GM12878 (cell line): ENCODE measurements at regions not wholly inside any gene's neighbourhood (a gene's known extent, or its start where the extent isn't known, plus 50 kb on each side); places are given as distances from the start of the nearest gene placed in this dataset.
A peak's percentile ranks its signal among the peaks of the same experiment; 100 is the strongest.

Experiments
- ATF7 ChIP-seq: fragments of 450-650 bp; IDR thresholded peaks from 2 replicates; pipeline ENCODE4 v1.6.1; 2016; ENCODE audit warnings: low read depth, mild to moderate bottlenecking
- BCL11A ChIP-seq: IDR thresholded peaks from 2 replicates; pipeline ENCODE4 v1.6.1; 2011; ENCODE audit warnings: low read depth, low read length
- BHLHE40 ChIP-seq, 2 experiments: fragments of 450-650 bp in 1 of 2; IDR thresholded peaks; 2 replicates each; pipeline ENCODE4 v1.6.1; 2011 to 2017; ENCODE audit warnings: low read depth in 2 of 2, borderline replicate concordance in 1 of 2, improper control_type of control experiment in 1 of 2, low read length in 1 of 2, mild to moderate bottlenecking in 1 of 2
- BMI1 ChIP-seq: fragments of 450-650 bp; IDR thresholded peaks from 2 replicates; pipeline ENCODE4 v1.6.1; 2016; ENCODE audit warnings: mild to moderate bottlenecking, moderate library complexity, borderline replicate concordance
- CBFB ChIP-seq: IDR thresholded peaks from 2 replicates; pipeline ENCODE4 v1.6.1; 2016; ENCODE audit warnings: antibody characterized with exemption, low read depth
- CREB1 ChIP-seq: IDR thresholded peaks from 2 replicates; pipeline ENCODE4 v1.6.1; 2012; ENCODE audit warnings: low read depth, mild to moderate bottlenecking, inconsistent platforms
- CREM ChIP-seq: IDR thresholded peaks from 2 replicates; pipeline ENCODE4 v1.6.1; 2014; ENCODE audit warnings: antibody characterized with exemption, low read depth
- EP300 ChIP-seq, 2 experiments: fragments of 150-350 bp in 1 of 2; IDR thresholded peaks; 2 replicates each; pipeline ENCODE4 v1.6.1; 2011 to 2012; ENCODE audit warnings: low read depth in 2 of 2, low read length in 2 of 2, borderline replicate concordance in 1 of 2, improper control_type of control experiment in 1 of 2, inconsistent platforms in 1 of 2; ENCODE audit not compliant: control insufficient read depth in 1 of 2
- ESRRA ChIP-seq: IDR thresholded peaks from 2 replicates; pipeline ENCODE4 v1.6.1; 2012; ENCODE audit warnings: mild to moderate bottlenecking, low read length, improper control_type of control experiment
- FOXK2 ChIP-seq: fragments of 450-650 bp; IDR thresholded peaks from 2 replicates; pipeline ENCODE4 v1.6.1; 2017; ENCODE audit warnings: mild to moderate bottlenecking, moderate library complexity
- POLR2AphosphoS2 ChIP-seq: IDR thresholded peaks from 2 replicates; pipeline ENCODE4 v1.6.1; 2011; ENCODE audit warnings: low read depth, mild to moderate bottlenecking, low read length, improper control_type of control experiment, moderate library complexity
- RFX5 ChIP-seq: IDR thresholded peaks from 2 replicates; pipeline ENCODE4 v1.6.1; 2011; ENCODE audit warnings: low read depth, low read length, improper control_type of control experiment
- SIN3A ChIP-seq: IDR thresholded peaks from 2 replicates; pipeline ENCODE4 v1.6.1; 2012; ENCODE audit warnings: low read depth, low read length, improper control_type of control experiment
- TARDBP ChIP-seq: IDR thresholded peaks from 2 replicates; pipeline ENCODE4 v1.6.1; 2016; ENCODE audit warnings: borderline replicate concordance
- TBL1XR1 ChIP-seq: IDR thresholded peaks from 2 replicates; pipeline ENCODE4 v1.6.1; 2012; ENCODE audit warnings: low read depth, low read length, improper control_type of control experiment
- ZNF217 ChIP-seq: fragments of 450-650 bp; IDR thresholded peaks from 2 replicates; pipeline ENCODE4 v1.6.1; 2017; ENCODE audit warnings: antibody characterized with exemption, mild to moderate bottlenecking
- ZNF24 ChIP-seq: fragments of 450-650 bp; IDR thresholded peaks from 2 replicates; pipeline ENCODE4 v1.6.1; 2017; ENCODE audit warnings: antibody characterized with exemption, mild to moderate bottlenecking
- TF ChIP-seq, protein P1 (sequence below): IDR thresholded peaks from 2 replicates; pipeline ENCODE4 v1.6.1; 2012; ENCODE audit warnings: improper control_type of control experiment, low read depth, low read length; ENCODE audit not compliant: insufficient replicate concordance
- TF ChIP-seq, protein P2 (sequence below): IDR thresholded peaks from 2 replicates; pipeline ENCODE4 v1.6.1; 2011; ENCODE audit warnings: low read depth, low read length, improper control_type of control experiment, borderline replicate concordance
- TF ChIP-seq, protein P3 (sequence below): fragments of 450-650 bp; IDR thresholded peaks from 2 replicates; pipeline ENCODE4 v1.6.1; 2018; ENCODE audit warnings: borderline replicate concordance, mild to moderate bottlenecking; ENCODE audit not compliant: partially characterized antibody
- TF ChIP-seq, protein P4 (sequence below): fragments of 450-650 bp; IDR thresholded peaks from 2 replicates; pipeline ENCODE4 v1.6.1; 2017; ENCODE audit warnings: borderline replicate concordance

DNA sequence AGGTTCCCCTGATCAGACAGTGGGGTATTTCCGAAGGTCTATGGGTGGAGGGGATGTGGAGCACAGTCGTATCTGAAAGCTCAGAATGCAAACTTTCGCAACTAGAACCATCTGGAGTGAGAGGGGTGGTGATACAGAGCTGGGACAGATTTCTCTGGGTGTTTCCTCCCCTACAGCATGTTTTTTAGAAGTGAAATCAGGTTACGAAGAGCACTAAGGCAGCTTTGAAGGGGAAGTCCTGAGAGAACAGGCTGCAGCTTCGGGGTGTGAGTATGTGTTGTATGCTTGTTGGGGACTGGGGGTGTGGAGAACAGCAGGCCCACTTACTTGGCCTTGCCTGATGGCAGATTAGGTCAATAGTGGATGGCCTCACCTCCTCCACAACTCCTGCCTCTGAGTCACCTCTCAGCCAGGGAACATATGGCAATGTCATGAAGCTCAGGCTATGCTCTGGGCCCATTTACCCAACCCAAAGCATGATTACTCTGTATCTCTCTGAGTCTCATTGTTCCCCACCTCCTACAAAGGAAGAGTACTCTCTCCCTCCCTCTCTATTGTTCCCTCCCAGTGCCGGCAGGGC, 107.2 kb upstream of the RASGRP1 start (continued):
- TF ChIP-seq, protein P1, sequence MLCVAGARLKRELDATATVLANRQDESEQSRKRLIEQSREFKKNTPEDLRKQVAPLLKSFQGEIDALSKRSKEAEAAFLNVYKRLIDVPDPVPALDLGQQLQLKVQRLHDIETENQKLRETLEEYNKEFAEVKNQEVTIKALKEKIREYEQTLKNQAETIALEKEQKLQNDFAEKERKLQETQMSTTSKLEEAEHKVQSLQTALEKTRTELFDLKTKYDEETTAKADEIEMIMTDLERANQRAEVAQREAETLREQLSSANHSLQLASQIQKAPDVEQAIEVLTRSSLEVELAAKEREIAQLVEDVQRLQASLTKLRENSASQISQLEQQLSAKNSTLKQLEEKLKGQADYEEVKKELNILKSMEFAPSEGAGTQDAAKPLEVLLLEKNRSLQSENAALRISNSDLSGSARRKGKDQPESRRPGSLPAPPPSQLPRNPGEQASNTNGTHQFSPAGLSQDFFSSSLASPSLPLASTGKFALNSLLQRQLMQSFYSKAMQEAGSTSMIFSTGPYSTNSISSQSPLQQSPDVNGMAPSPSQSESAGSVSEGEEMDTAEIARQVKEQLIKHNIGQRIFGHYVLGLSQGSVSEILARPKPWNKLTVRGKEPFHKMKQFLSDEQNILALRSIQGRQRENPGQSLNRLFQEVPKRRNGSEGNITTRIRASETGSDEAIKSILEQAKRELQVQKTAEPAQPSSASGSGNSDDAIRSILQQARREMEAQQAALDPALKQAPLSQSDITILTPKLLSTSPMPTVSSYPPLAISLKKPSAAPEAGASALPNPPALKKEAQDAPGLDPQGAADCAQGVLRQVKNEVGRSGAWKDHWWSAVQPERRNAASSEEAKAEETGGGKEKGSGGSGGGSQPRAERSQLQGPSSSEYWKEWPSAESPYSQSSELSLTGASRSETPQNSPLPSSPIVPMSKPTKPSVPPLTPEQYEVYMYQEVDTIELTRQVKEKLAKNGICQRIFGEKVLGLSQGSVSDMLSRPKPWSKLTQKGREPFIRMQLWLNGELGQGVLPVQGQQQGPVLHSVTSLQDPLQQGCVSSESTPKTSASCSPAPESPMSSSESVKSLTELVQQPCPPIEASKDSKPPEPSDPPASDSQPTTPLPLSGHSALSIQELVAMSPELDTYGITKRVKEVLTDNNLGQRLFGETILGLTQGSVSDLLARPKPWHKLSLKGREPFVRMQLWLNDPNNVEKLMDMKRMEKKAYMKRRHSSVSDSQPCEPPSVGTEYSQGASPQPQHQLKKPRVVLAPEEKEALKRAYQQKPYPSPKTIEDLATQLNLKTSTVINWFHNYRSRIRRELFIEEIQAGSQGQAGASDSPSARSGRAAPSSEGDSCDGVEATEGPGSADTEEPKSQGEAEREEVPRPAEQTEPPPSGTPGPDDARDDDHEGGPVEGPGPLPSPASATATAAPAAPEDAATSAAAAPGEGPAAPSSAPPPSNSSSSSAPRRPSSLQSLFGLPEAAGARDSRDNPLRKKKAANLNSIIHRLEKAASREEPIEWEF: no peak
- TF ChIP-seq BCL11A: peak; percentile 49; the same call in 1 of the 2 replicates
- TF ChIP-seq ZNF24: 0 out of 2 replicates have a peak, but pooled peaks have one; percentile 13
- TF ChIP-seq TARDBP: no peak
- TF ChIP-seq FOXK2: no peak
- no peak for TF ChIP-seq SIN3A
- TF ChIP-seq EP300 (IDR thresholded peaks at IDR 0.05; ENCODE audit: borderline replicate concordance in 1 of 2, control insufficient read depth in 1 of 2, low read depth in 2 of 2, low read length in 2 of 2): peak in 1 of 2 experiments; percentile 7; a peak in 2 of 4 replicates
- TF ChIP-seq CREB1: no peak
- TF ChIP-seq, protein P2, sequence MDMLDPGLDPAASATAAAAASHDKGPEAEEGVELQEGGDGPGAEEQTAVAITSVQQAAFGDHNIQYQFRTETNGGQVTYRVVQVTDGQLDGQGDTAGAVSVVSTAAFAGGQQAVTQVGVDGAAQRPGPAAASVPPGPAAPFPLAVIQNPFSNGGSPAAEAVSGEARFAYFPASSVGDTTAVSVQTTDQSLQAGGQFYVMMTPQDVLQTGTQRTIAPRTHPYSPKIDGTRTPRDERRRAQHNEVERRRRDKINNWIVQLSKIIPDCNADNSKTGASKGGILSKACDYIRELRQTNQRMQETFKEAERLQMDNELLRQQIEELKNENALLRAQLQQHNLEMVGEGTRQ: no peak
- TF ChIP-seq, protein P3, sequence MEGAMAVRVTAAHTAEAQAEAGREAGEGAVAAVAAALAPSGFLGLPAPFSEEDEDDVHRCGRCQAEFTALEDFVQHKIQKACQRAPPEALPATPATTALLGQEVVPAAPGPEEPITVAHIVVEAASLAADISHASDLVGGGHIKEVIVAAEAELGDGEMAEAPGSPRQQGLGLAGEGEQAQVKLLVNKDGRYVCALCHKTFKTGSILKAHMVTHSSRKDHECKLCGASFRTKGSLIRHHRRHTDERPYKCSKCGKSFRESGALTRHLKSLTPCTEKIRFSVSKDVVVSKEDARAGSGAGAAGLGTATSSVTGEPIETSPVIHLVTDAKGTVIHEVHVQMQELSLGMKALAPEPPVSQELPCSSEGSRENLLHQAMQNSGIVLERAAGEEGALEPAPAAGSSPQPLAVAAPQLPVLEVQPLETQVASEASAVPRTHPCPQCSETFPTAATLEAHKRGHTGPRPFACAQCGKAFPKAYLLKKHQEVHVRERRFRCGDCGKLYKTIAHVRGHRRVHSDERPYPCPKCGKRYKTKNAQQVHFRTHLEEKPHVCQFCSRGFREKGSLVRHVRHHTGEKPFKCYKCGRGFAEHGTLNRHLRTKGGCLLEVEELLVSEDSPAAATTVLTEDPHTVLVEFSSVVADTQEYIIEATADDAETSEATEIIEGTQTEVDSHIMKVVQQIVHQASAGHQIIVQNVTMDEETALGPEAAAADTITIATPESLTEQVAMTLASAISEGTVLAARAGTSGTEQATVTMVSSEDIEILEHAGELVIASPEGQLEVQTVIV: no peak
- TF ChIP-seq RFX5: no peak
- TF ChIP-seq BMI1: no peak
- TF ChIP-seq CREM: 0 out of 2 replicates have a peak, but pooled peaks have one; percentile 9
- peak; percentile 60 for TF ChIP-seq ATF7
- TF ChIP-seq, protein P4, sequence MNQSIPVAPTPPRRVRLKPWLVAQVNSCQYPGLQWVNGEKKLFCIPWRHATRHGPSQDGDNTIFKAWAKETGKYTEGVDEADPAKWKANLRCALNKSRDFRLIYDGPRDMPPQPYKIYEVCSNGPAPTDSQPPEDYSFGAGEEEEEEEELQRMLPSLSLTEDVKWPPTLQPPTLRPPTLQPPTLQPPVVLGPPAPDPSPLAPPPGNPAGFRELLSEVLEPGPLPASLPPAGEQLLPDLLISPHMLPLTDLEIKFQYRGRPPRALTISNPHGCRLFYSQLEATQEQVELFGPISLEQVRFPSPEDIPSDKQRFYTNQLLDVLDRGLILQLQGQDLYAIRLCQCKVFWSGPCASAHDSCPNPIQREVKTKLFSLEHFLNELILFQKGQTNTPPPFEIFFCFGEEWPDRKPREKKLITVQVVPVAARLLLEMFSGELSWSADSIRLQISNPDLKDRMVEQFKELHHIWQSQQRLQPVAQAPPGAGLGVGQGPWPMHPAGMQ: no peak
- no peak for TF ChIP-seq CBFB
- TF ChIP-seq BHLHE40 (IDR thresholded peaks at IDR 0.05; ENCODE audit: borderline replicate concordance in 1 of 2, low read depth in 2 of 2, low read length in 1 of 2): peak in 1 of 2 experiments; percentile 42; a peak in 2 of 4 replicates
- no peak for TF ChIP-seq ZNF217
- no peak for TF ChIP-seq TBL1XR1
- no peak for TF ChIP-seq ESRRA
- no peak for TF ChIP-seq POLR2AphosphoS2
